HCT116 (cell line): ENCODE measurements at regions not wholly inside any gene's neighbourhood (a gene's known extent, or its start where the extent isn't known, plus 50 kb on each side); places are given as distances from the start of the nearest gene placed in this dataset.
"Not testable (repeated sequence)": the region's sequence is repeated elsewhere in the genome, so short reads cannot be mapped to it uniquely, and the experiment has no call there.

Source experiments
- EZH2 ChIP-seq: fragments of 200-600 bp; sonication (generic); IDR thresholded peaks from 2 replicates; pipeline ENCODE4 v1.6.1; 2017; ENCODE audit warnings: antibody characterized with exemption, mixed run types
- EZH2phosphoT487 ChIP-seq: fragments of 200-600 bp; IDR thresholded peaks from 2 replicates; pipeline ENCODE4 v1.6.1; 2018; ENCODE audit warnings: antibody characterized with exemption, borderline replicate concordance
- POLR2A ChIP-seq: IDR thresholded peaks from 2 replicates; pipeline ENCODE4 v1.7.0; 2011; ENCODE audit warnings: borderline replicate concordance; ENCODE audit not compliant: insufficient read depth, insufficient read length; ENCODE audit errors: extremely low read depth
- POLR2AphosphoS5 ChIP-seq: IDR thresholded peaks from 2 replicates; pipeline ENCODE4 v1.6.1; 2011; ENCODE audit warnings: mild to moderate bottlenecking, low read depth, low read length, moderate library complexity
- SRF ChIP-seq: IDR thresholded peaks from 2 replicates; pipeline ENCODE4 v1.6.1; 2012; ENCODE audit warnings: low read depth
- ZNF274 ChIP-seq: fragments of 200-500 bp; sonication (Bioruptor generic); IDR thresholded peaks from 2 replicates; pipeline ENCODE4 v1.6.1; 2014; ENCODE audit warnings: mild to moderate bottlenecking, low read depth, low read length, inconsistent platforms
- TF ChIP-seq, protein P1 (sequence below), 3 experiments: fragments of 200-600 bp in 1 of 3; sonication (generic) in 1 of 3; IDR thresholded peaks in 2 of 3; conservative IDR thresholded peaks in 1 of 3; 2 replicates each; pipeline ENCODE4 v1.5.1; 2012 to 2017; ENCODE audit warnings: low read depth in 2 of 3, low read length in 2 of 3, antibody characterized with exemption in 1 of 3, borderline replicate concordance in 1 of 3, control low read depth in 1 of 3, mild to moderate bottlenecking in 1 of 3, mixed read lengths in 1 of 3, mixed run types in 1 of 3, moderate library complexity in 1 of 3; ENCODE audit not compliant: insufficient read depth in 1 of 3
- TF ChIP-seq, protein P2 (sequence below): IDR thresholded peaks from 2 replicates; pipeline ENCODE4 v1.6.1; 2012; ENCODE audit warnings: low read depth
- TF ChIP-seq, protein P3 (sequence below): IDR thresholded peaks from 2 replicates; pipeline ENCODE4 v1.6.1; 2012

DNA sequence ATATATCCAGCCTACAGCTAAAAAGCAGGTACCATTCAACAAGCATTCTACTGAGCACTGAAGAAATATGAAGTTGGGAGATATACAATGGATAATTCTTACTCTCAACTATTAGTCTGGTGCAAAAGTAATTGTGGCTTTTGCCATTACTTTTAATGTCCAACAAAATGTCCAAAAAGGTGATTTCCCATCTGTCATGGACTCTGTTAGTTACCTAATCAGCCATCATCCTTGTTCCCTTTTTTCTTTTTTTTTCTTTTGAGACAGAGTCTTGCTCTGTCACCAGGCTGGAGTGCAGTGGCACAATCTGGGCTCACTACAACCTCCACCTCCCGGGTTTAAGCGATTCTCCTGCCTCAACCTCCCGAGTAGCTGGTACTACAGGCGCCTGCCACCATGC lies 76.6 kb upstream of the MON1B start:
- not testable (repeated sequence) for TF ChIP-seq EZH2, POLR2AphosphoS5, SRF, POLR2A, EZH2phosphoT487, ZNF274
- TF ChIP-seq, protein P1, sequence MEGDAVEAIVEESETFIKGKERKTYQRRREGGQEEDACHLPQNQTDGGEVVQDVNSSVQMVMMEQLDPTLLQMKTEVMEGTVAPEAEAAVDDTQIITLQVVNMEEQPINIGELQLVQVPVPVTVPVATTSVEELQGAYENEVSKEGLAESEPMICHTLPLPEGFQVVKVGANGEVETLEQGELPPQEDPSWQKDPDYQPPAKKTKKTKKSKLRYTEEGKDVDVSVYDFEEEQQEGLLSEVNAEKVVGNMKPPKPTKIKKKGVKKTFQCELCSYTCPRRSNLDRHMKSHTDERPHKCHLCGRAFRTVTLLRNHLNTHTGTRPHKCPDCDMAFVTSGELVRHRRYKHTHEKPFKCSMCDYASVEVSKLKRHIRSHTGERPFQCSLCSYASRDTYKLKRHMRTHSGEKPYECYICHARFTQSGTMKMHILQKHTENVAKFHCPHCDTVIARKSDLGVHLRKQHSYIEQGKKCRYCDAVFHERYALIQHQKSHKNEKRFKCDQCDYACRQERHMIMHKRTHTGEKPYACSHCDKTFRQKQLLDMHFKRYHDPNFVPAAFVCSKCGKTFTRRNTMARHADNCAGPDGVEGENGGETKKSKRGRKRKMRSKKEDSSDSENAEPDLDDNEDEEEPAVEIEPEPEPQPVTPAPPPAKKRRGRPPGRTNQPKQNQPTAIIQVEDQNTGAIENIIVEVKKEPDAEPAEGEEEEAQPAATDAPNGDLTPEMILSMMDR (IDR thresholded peaks at IDR 0.05 in 2 of 3, conservative IDR thresholded peaks at IDR 0.05 in 1 of 3; ENCODE audit: borderline replicate concordance in 1 of 3, insufficient read depth in 1 of 3, low read depth in 2 of 3, low read length in 2 of 3) = not testable (repeated sequence)
- TF ChIP-seq, protein P2, sequence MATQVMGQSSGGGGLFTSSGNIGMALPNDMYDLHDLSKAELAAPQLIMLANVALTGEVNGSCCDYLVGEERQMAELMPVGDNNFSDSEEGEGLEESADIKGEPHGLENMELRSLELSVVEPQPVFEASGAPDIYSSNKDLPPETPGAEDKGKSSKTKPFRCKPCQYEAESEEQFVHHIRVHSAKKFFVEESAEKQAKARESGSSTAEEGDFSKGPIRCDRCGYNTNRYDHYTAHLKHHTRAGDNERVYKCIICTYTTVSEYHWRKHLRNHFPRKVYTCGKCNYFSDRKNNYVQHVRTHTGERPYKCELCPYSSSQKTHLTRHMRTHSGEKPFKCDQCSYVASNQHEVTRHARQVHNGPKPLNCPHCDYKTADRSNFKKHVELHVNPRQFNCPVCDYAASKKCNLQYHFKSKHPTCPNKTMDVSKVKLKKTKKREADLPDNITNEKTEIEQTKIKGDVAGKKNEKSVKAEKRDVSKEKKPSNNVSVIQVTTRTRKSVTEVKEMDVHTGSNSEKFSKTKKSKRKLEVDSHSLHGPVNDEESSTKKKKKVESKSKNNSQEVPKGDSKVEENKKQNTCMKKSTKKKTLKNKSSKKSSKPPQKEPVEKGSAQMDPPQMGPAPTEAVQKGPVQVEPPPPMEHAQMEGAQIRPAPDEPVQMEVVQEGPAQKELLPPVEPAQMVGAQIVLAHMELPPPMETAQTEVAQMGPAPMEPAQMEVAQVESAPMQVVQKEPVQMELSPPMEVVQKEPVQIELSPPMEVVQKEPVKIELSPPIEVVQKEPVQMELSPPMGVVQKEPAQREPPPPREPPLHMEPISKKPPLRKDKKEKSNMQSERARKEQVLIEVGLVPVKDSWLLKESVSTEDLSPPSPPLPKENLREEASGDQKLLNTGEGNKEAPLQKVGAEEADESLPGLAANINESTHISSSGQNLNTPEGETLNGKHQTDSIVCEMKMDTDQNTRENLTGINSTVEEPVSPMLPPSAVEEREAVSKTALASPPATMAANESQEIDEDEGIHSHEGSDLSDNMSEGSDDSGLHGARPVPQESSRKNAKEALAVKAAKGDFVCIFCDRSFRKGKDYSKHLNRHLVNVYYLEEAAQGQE = not testable (repeated sequence)
- TF ChIP-seq, protein P3, sequence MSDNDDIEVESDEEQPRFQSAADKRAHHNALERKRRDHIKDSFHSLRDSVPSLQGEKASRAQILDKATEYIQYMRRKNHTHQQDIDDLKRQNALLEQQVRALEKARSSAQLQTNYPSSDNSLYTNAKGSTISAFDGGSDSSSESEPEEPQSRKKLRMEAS = not testable (repeated sequence)
